ENCODE measurements at regions not wholly inside any gene's neighbourhood (a gene's known extent, or its start where the extent isn't known, plus 50 kb on each side); places are given as distances from the start of the nearest gene placed in this dataset.
A peak's percentile ranks its signal among the peaks of the same experiment; 100 is the strongest.

GRCh38 chr7:12067156-12067831 lies 143.8 kb upstream of the TMEM106B start:
- peak; percentile 54 to 76 for DNase-seq (ENCODE audit: low read depth in 2 of 2)
- TF ChIP-seq EZH2 (IDR thresholded peaks at IDR 0.05; ENCODE audit: low read length, missing control alignments), result no peak
- TF ChIP-seq, protein P1, sequence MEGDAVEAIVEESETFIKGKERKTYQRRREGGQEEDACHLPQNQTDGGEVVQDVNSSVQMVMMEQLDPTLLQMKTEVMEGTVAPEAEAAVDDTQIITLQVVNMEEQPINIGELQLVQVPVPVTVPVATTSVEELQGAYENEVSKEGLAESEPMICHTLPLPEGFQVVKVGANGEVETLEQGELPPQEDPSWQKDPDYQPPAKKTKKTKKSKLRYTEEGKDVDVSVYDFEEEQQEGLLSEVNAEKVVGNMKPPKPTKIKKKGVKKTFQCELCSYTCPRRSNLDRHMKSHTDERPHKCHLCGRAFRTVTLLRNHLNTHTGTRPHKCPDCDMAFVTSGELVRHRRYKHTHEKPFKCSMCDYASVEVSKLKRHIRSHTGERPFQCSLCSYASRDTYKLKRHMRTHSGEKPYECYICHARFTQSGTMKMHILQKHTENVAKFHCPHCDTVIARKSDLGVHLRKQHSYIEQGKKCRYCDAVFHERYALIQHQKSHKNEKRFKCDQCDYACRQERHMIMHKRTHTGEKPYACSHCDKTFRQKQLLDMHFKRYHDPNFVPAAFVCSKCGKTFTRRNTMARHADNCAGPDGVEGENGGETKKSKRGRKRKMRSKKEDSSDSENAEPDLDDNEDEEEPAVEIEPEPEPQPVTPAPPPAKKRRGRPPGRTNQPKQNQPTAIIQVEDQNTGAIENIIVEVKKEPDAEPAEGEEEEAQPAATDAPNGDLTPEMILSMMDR (conservative IDR thresholded peaks at IDR 0.05 in 1 of 2, IDR thresholded peaks at IDR 0.05 in 1 of 2; ENCODE audit: low read depth in 1 of 2, low read length in 2 of 2), result peak; percentile 68 to 80
- Histone ChIP-seq H3K4me2 (ENCODE audit: extremely low read depth, insufficient read depth, low read length) (no peak overlapping the region), H3K9me3 (ENCODE audit: control insufficient read depth, insufficient read depth, low read depth, low read length) (no peaks in the 10 kb centered on the region), H3K36me3 (ENCODE audit: control insufficient read depth, insufficient read depth, low read length) (no peaks in the 10 kb centered on the region), H3K4me1 (ENCODE audit: control insufficient read depth, extremely low read depth, insufficient read depth, low read length) (no peaks in the 10 kb centered on the region), H3K79me2 (ENCODE audit: control insufficient read depth, insufficient read depth, low read length) (no peaks in the 10 kb centered on the region), H3K4me3 (replicated peaks in 1 of 4; ENCODE audit: control extremely low read depth in 1 of 4, insufficient read depth in 1 of 4, low read depth in 3 of 4, low read length in 4 of 4) (no peak overlapping the region), H4K20me1 (ENCODE audit: control insufficient read depth, extremely low read depth, insufficient read depth, low read length) (no peaks in the 10 kb centered on the region), H3K9ac (ENCODE audit: insufficient read depth, low read length) (no peak overlapping the region), H3K27ac (ENCODE audit: insufficient read depth, low read length) (no peak overlapping the region), H3K27me3 (ENCODE audit: control insufficient read depth, insufficient read depth, low read length) (no peaks in the 10 kb centered on the region), H2AFZ (ENCODE audit: low read length) (no peak overlapping the region)

GRCh38 chr7:12069757-12070156 lies 141.3 kb upstream of the TMEM106B start:
- Histone ChIP-seq H3K27me3 (ENCODE audit: control insufficient read depth, insufficient read depth, low read length) (no peaks in the 10 kb centered on the region), H3K79me2 (ENCODE audit: control insufficient read depth, insufficient read depth, low read length) (no peaks in the 10 kb centered on the region), H3K9me3 (ENCODE audit: control insufficient read depth, insufficient read depth, low read depth, low read length) (no peaks in the 10 kb centered on the region), H3K27ac (ENCODE audit: insufficient read depth, low read length) (no peak overlapping the region), H3K9ac (ENCODE audit: insufficient read depth, low read length) (no peak overlapping the region), H3K4me3 (replicated peaks in 1 of 4; ENCODE audit: control extremely low read depth in 1 of 4, insufficient read depth in 1 of 4, low read depth in 3 of 4, low read length in 4 of 4) (no peak overlapping the region), H2AFZ (ENCODE audit: low read length) (no peak overlapping the region), H3K4me2 (ENCODE audit: extremely low read depth, insufficient read depth, low read length) (no peak overlapping the region), H3K36me3 (ENCODE audit: control insufficient read depth, insufficient read depth, low read length) (no peaks in the 10 kb centered on the region), H3K4me1 (ENCODE audit: control insufficient read depth, extremely low read depth, insufficient read depth, low read length) (no peaks in the 10 kb centered on the region), H4K20me1 (ENCODE audit: control insufficient read depth, extremely low read depth, insufficient read depth, low read length) (no peaks in the 10 kb centered on the region)
- TF ChIP-seq EZH2 (IDR thresholded peaks at IDR 0.05; ENCODE audit: low read length, missing control alignments), result no peak
- TF ChIP-seq, protein P1 (conservative IDR thresholded peaks at IDR 0.05 in 1 of 2, IDR thresholded peaks at IDR 0.05 in 1 of 2; ENCODE audit: low read depth in 1 of 2, low read length in 2 of 2), result no peak
- no peak for DNase-seq (ENCODE audit: low read depth in 2 of 2)

- no peaks in the 10 kb centered on the region for H3K9me3 ChIP-seq (ENCODE audit: control insufficient read depth, insufficient read depth, low read depth, low read length)
- no peak overlapping the region for H2AFZ ChIP-seq (ENCODE audit: low read length)
- no peak overlapping the region for H3K9ac ChIP-seq (ENCODE audit: insufficient read depth, low read length)
- no peaks in the 10 kb centered on the region for H3K27me3 ChIP-seq (ENCODE audit: control insufficient read depth, insufficient read depth, low read length)
- no peaks in the 10 kb centered on the region for H3K79me2 ChIP-seq (ENCODE audit: control insufficient read depth, insufficient read depth, low read length)
- no peak overlapping the region for H3K4me3 ChIP-seq (replicated peaks in 1 of 4; ENCODE audit: control extremely low read depth in 1 of 4, insufficient read depth in 1 of 4, low read depth in 3 of 4, low read length in 4 of 4)
- H4K20me1 ChIP-seq (ENCODE audit: control insufficient read depth, extremely low read depth, insufficient read depth, low read length), result no peaks in the 10 kb centered on the region
- H3K36me3 ChIP-seq (ENCODE audit: control insufficient read depth, insufficient read depth, low read length), result no peaks in the 10 kb centered on the region
- TF ChIP-seq, protein P1 (conservative IDR thresholded peaks at IDR 0.05 in 1 of 2, IDR thresholded peaks at IDR 0.05 in 1 of 2; ENCODE audit: low read depth in 1 of 2, low read length in 2 of 2), result no peak
- TF ChIP-seq EZH2 (IDR thresholded peaks at IDR 0.05; ENCODE audit: low read length, missing control alignments), result no peak
- no peak for DNase-seq (ENCODE audit: low read depth in 2 of 2)
- H3K4me1 ChIP-seq (ENCODE audit: control insufficient read depth, extremely low read depth, insufficient read depth, low read length), result no peaks in the 10 kb centered on the region
- no peak overlapping the region for H3K27ac ChIP-seq (ENCODE audit: insufficient read depth, low read length)
- H3K4me2 ChIP-seq (ENCODE audit: extremely low read depth, insufficient read depth, low read length), result no peak overlapping the region
Measured at GRCh38 chr7:12074889-12075288, 136.2 kb upstream of the TMEM106B start.

Data from fibroblast of lung (primary cell).